IMR-90 (cell line): ENCODE measurements at regions not wholly inside any gene's neighbourhood (a gene's known extent, or its start where the extent isn't known, plus 50 kb on each side); places are given as distances from the start of the nearest gene placed in this dataset.
A peak's percentile ranks its signal among the peaks of the same experiment; 100 is the strongest.

ENCODE experiments used
- ATAC-seq: fragments of 200-7000 bp; cut with Tn5 transposase; 2 replicates; pipeline ENCODE4 v1.9.1; 2020; ENCODE audit warnings: low read depth, mild to moderate bottlenecking, moderate library complexity
- BruUV-seq: library from RNA; stranded (reverse); fragments of 400-500 nt; replicated peaks from 2 replicates; lab custom pipeline; 2021; lab: Mats Ljungman, UMichigan
- CTCF ChIA-PET: fragments of 300-600 bp; formaldehyde crosslinking; extraction: SDS; loops from one replicate; lab custom pipeline; 2021; ENCODE audit warnings: antibody characterized with exemption; lab: Yijun Ruan, JAX
- POLR2A ChIA-PET: fragments of 300-600 bp; sonication (Branson Sonifier 250); formaldehyde crosslinking; loops from one replicate; lab custom pipeline; 2022; ENCODE audit warnings: antibody characterized with exemption; ENCODE audit not compliant: unreplicated experiment; lab: Charles Lee
- DNase-seq: peaks from one replicate; pipeline ENCODE4 v3.0.0; 2013
- H2AFZ ChIP-seq: replicated peaks from 2 replicates; pipeline ENCODE3; 2013; ENCODE audit warnings: low read length, mild to moderate bottlenecking; ENCODE audit not compliant: poor library complexity
- H2AK5ac ChIP-seq: 2 replicates; pipeline ENCODE4 v1.6.1; 2013; ENCODE audit warnings: low read depth, low read length, inconsistent platforms
- H2AK9ac ChIP-seq: replicated peaks from 2 replicates; pipeline ENCODE3; 2013; ENCODE audit warnings: mild to moderate bottlenecking, low read depth, low read length, moderate library complexity; ENCODE audit not compliant: poor library complexity
- H2BK120ac ChIP-seq: 2 replicates; pipeline ENCODE4 v1.6.1; 2013; ENCODE audit warnings: low read depth, low read length, inconsistent platforms
- H2BK15ac ChIP-seq: 3 replicates; pipeline ENCODE4 v1.6.1; 2013; ENCODE audit warnings: low read depth, low read length, inconsistent platforms
- H2BK20ac ChIP-seq: 2 replicates; pipeline ENCODE4 v1.6.1; 2013; ENCODE audit warnings: low read depth, mild to moderate bottlenecking, inconsistent platforms, low read length, moderate library complexity
- H2BK5ac ChIP-seq: 2 replicates; pipeline ENCODE4 v1.6.1; 2013; ENCODE audit warnings: mild to moderate bottlenecking, low read depth, low read length, inconsistent platforms; ENCODE audit not compliant: poor library complexity, severe bottlenecking
- H3K14ac ChIP-seq: replicated peaks from 2 replicates; pipeline ENCODE4 v1.6.1; 2013; ENCODE audit warnings: low read depth, low read length, inconsistent platforms
- H3K18ac ChIP-seq: 2 replicates; pipeline ENCODE4 v1.6.1; 2013; ENCODE audit warnings: low read depth, low read length, control low read depth
- H3K23ac ChIP-seq: 2 replicates; pipeline ENCODE4 v1.6.1; 2013; ENCODE audit warnings: low read depth, low read length, inconsistent platforms
- H3K27ac ChIP-seq: 2 replicates; pipeline ENCODE4 v1.5.1; 2013; ENCODE audit warnings: mild to moderate bottlenecking, control low read depth, low read length; ENCODE audit not compliant: insufficient read depth
- H3K27me3 ChIP-seq: 2 replicates; pipeline ENCODE4 v1.6.1; 2013; ENCODE audit warnings: low read length; ENCODE audit not compliant: control insufficient read depth, insufficient read depth
- H3K36me3 ChIP-seq: 2 replicates; pipeline ENCODE4 v1.6.1; 2013; ENCODE audit warnings: low read length, mixed read lengths; ENCODE audit not compliant: control insufficient read depth, insufficient read depth
- H3K4ac ChIP-seq: 2 replicates; pipeline ENCODE4 v1.6.1; 2013; ENCODE audit warnings: low read depth, low read length, inconsistent platforms
- H3K4me1 ChIP-seq: 2 replicates; pipeline ENCODE4 v1.6.1; 2013; ENCODE audit warnings: low read length, mixed read lengths; ENCODE audit not compliant: control insufficient read depth, insufficient read depth
- H3K4me2 ChIP-seq: 2 replicates; pipeline ENCODE4 v1.6.1; 2013; ENCODE audit warnings: low read depth, mild to moderate bottlenecking, control low read depth, low read length, moderate library complexity
- H3K4me3 ChIP-seq: 2 replicates; pipeline ENCODE4 v1.5.1; 2013; ENCODE audit warnings: low read depth, mild to moderate bottlenecking, control low read depth, low read length, moderate library complexity; ENCODE audit not compliant: insufficient read depth
- H3K56ac ChIP-seq: 2 replicates; pipeline ENCODE4 v1.6.1; 2013; ENCODE audit warnings: low read length, inconsistent platforms; ENCODE audit not compliant: insufficient read depth; ENCODE audit errors: extremely low read depth
- H3K79me1 ChIP-seq, 2 experiments: 2 replicates each; pipeline ENCODE4 v1.6.1; 2013; ENCODE audit warnings: low read length in 2 of 2, inconsistent platforms in 1 of 2, low read depth in 1 of 2
- H3K9ac ChIP-seq: 2 replicates; pipeline ENCODE4 v1.6.1; 2013; ENCODE audit warnings: low read depth, low read length, control low read depth
- H3K9me1 ChIP-seq: 2 replicates; pipeline ENCODE4 v1.6.1; 2013; ENCODE audit warnings: low read length, inconsistent platforms; ENCODE audit not compliant: insufficient read depth
- H3K9me3 ChIP-seq: 2 replicates; pipeline ENCODE4 v1.6.1; 2013; ENCODE audit warnings: low read length; ENCODE audit not compliant: control insufficient read depth, insufficient read depth
- H4K20me1 ChIP-seq: 2 replicates; pipeline ENCODE4 v1.6.1; 2013; ENCODE audit warnings: low read length, inconsistent platforms; ENCODE audit not compliant: insufficient read depth
- H4K5ac ChIP-seq: 2 replicates; pipeline ENCODE4 v1.6.1; 2013; ENCODE audit warnings: mild to moderate bottlenecking, low read depth, low read length, control low read depth
- H4K8ac ChIP-seq, 2 experiments: 2 replicates each; pipeline ENCODE4 v1.6.1; 2013; ENCODE audit warnings: low read depth in 2 of 2, low read length in 2 of 2, control low read depth in 1 of 2, inconsistent platforms in 1 of 2
- H4K91ac ChIP-seq: 2 replicates; pipeline ENCODE4 v1.6.1; 2013; ENCODE audit warnings: low read depth, low read length, inconsistent platforms; ENCODE audit not compliant: insufficient read depth
- MAZ ChIP-seq: IDR thresholded peaks from 2 replicates; pipeline ENCODE4 v1.6.1; 2012; ENCODE audit warnings: low read depth, mild to moderate bottlenecking, low read length, improper control_type of control experiment, moderate library complexity, borderline replicate concordance
- MXI1 ChIP-seq: IDR thresholded peaks from 2 replicates; pipeline ENCODE4 v1.6.1; 2012; ENCODE audit warnings: low read depth, mild to moderate bottlenecking, low read length, moderate library complexity, borderline replicate concordance
- SMC3 ChIP-seq: fragments of 150-350 bp; IDR thresholded peaks from 2 replicates; pipeline ENCODE4 v1.6.1; 2016; ENCODE audit warnings: low read depth, mild to moderate bottlenecking, antibody characterized with exemption, low read length, moderate library complexity
- WGBS, 2 experiments: methylation state at CpG; one replicate each; pipeline versions ENCODE4 v1.1.5 to v1.1.7; 2013; ENCODE audit warnings: missing lambda C conversion rate in 2 of 2; ENCODE audit not compliant: insufficient read length in 1 of 2; ENCODE audit errors: extremely low coverage in 2 of 2; 5-methylcytosine and 5-hydroxymethylcytosine counted together
- dilution Hi-C: fragments of 300-500 bp; cut with HindIII; formaldehyde crosslinking; loops from one replicate; pipeline ENCODE4 v1.14.3; 2018; ENCODE audit warnings: low sequenced_read_pairs; ENCODE audit not compliant: unreplicated experiment
- in situ Hi-C: fragments of 300-500 bp; cut with MboI; formaldehyde crosslinking; loops from 3 replicates; pipeline ENCODE4 v1.14.3; 2019; ENCODE audit warnings: low sequenced_read_pairs, inconsistent platforms, mixed read lengths
- intact Hi-C: fragments of 100-400 bp; cut with micrococcal nuclease; formaldehyde crosslinking; loops from 2 replicates; pipeline ENCODE4 v1.10.0; 2022

GRCh38 chr21:35291034-35291433 lies 241.9 kb upstream of the RUNX1 start:
- Histone ChIP-seq H3K27ac (no peak overlapping the region), H3K36me3 (no peaks in the 10 kb centered on the region), H2AFZ (no peak overlapping the region), H4K20me1 (no peaks in the 10 kb centered on the region), H4K5ac (no peak overlapping the region), H3K56ac (no peak overlapping the region), H3K9me3 (peaks cover 5% of the 10 kb centered on the region; the same call in 1 of the 2 replicates), H2BK120ac (no peak overlapping the region), H3K23ac (peak overlapping the region; percentile 36; the same call in 1 of the 2 replicates), H3K4me3 (no peak overlapping the region), H2BK20ac (no peak overlapping the region), H3K4me1 (no peaks in the 10 kb centered on the region; the same call in 1 of the 2 replicates), H2BK5ac (no peak overlapping the region), H3K18ac (no peak overlapping the region), H3K27me3 (no peaks in the 10 kb centered on the region), H3K4ac (no peak overlapping the region), H2AK5ac (no peak overlapping the region), H4K8ac (no peak overlapping the region), H3K9me1 (peaks cover 3% of the 10 kb centered on the region), H3K14ac (0 out of 2 replicates have a peak overlapping the region, but pooled peaks have one; percentile 35), H2BK15ac (no peak overlapping the region), H3K79me1 (no peaks in the 10 kb centered on the region), H2AK9ac (no peak overlapping the region), H3K4me2 (no peak overlapping the region), H4K91ac (no peak overlapping the region), H3K9ac (no peak overlapping the region)
- dilution Hi-C loops: no loop called here
- ATAC-seq (no peak), DNase-seq (no peak)
- TF ChIP-seq SMC3 (no peak), MAZ (no peak), MXI1 (no peak)
- WGBS, 2 experiments: no CpG with 5 or more reads among the region's 3 CpGs
- in situ Hi-C loops: no loop called here
- intact Hi-C loops: no loop called here
- ChIA-PET POLR2A (no interaction called here), CTCF (no interaction called here)
- BruUV-seq: no TSS peak
